ENCODE measurements at regions not wholly inside any gene's neighbourhood (a gene's known extent, or its start where the extent isn't known, plus 50 kb on each side); places are given as distances from the start of the nearest gene placed in this dataset.
"Not testable (repeated sequence)": the region's sequence is repeated elsewhere in the genome, so short reads cannot be mapped to it uniquely, and the experiment has no call there.

DNA sequence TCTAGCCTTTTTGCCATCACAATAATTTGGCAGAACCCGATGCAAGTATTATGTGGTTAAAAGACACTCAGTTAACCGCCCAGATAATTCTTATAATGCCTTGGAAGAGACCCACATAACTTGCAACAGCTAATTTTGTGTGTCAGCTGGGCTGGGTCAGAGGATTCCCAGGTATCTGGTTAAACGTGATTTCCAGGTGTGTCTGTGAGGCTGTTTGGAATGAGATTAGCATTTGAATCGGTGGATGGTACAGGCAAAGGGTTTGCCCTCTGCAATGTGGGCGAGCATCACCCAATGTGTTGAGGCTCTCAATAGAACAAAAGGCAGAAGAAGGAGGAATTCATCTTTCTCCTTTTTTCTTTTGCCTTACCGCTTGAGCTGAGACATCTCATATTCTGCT is 314.2 kb upstream of the PUDP start:
- ATAC-seq (no peak), DNase-seq (no peak)
- TF ChIP-seq, protein P1, sequence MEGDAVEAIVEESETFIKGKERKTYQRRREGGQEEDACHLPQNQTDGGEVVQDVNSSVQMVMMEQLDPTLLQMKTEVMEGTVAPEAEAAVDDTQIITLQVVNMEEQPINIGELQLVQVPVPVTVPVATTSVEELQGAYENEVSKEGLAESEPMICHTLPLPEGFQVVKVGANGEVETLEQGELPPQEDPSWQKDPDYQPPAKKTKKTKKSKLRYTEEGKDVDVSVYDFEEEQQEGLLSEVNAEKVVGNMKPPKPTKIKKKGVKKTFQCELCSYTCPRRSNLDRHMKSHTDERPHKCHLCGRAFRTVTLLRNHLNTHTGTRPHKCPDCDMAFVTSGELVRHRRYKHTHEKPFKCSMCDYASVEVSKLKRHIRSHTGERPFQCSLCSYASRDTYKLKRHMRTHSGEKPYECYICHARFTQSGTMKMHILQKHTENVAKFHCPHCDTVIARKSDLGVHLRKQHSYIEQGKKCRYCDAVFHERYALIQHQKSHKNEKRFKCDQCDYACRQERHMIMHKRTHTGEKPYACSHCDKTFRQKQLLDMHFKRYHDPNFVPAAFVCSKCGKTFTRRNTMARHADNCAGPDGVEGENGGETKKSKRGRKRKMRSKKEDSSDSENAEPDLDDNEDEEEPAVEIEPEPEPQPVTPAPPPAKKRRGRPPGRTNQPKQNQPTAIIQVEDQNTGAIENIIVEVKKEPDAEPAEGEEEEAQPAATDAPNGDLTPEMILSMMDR (IDR thresholded peaks at IDR 0.05), result no peak
- no peak for TF ChIP-seq POLR2A (IDR thresholded peaks at IDR 0.05)
- no peaks in the 10 kb centered on the region for H3K27me3 ChIP-seq
- H3K36me3 ChIP-seq, result no peaks in the 10 kb centered on the region
- H3K27ac ChIP-seq, result no peak overlapping the region
- no peaks in the 10 kb centered on the region for H3K4me1 ChIP-seq
- H3K9me3 ChIP-seq, result no peaks in the 10 kb centered on the region
- 56 to 60% (median 59%) methylated on average over 6 of the region's 6 CpGs for WGBS, 4 donors
- intact Hi-C loops (cut with DNase I), result no loop called here
- no peak overlapping the region for H3K4me3 ChIP-seq

DNA sequence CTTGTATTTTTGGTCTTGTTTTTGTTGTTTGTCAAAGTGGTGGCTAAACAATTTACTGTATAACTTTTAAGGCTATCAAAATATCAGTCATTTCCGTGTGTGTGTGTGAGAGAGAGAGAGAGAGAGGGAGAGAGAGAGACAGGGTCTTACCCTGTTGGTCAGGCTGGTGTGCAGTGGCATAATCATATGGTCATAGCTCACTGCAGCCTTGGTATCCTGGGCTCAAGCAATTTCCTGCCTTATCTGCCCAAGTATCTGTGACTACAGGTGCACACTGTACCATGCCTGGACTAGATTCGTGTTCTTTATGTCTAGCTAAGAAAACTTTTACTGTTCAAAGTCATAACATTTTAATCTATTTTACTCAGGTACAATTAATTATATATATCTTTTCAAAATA is 313.1 kb upstream of the PUDP start:
- H3K36me3 ChIP-seq; H3K27me3 ChIP-seq; DNase-seq; intact Hi-C loops (cut with DNase I); H3K4me3 ChIP-seq; H3K4me1 ChIP-seq; ATAC-seq; H3K9me3 ChIP-seq; H3K27ac ChIP-seq: not testable (repeated sequence)
- WGBS, 4 donors, result 43 to 57% (median 53%) methylated on average over 2 of the region's 2 CpGs

DNA sequence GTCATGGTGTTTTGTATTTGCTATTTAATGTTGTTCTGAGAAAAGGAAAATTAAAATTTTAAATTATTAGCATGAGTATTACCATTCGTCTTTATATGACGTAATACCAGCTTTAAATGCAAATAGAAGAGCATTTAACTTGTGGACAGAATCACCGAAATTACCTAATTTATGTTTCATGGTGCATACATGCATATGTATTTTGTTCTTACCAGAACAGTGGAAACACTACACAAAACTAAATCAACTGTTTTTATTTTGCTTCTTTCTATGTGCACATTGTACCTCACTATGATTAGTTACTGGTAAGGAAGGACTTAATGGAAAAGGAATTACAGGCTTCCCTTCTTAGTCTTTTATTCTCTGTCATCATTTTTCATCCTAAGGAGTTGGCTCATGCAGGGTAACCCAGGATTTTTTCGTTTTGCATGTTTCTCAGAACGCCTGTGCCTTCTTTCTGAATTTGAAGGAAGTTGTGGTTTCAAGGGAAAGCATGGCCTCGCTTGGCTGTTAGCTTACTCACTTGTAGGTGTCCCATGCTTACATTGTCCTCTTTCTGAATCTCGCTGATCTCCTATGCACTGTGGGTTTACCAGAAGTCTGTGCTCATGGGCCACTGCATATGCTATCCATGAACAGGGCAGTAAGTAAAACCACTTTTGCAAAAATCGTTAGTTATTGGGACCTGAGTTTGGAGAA is 300.0 kb upstream of the PUDP start:
- DNase-seq, result no peak
- no peaks in the 10 kb centered on the region for H3K36me3 ChIP-seq
- H3K9me3 ChIP-seq, result no peaks in the 10 kb centered on the region
- H3K4me3 ChIP-seq, result no peak overlapping the region
- no peak for ATAC-seq
- H3K27me3 ChIP-seq, result no peaks in the 10 kb centered on the region
- H3K27ac ChIP-seq, result no peak overlapping the region
- H3K4me1 ChIP-seq, result no peaks in the 10 kb centered on the region
- WGBS, 4 donors, result 77 to 82% (median 80%) methylated on average over 8 of the region's 8 CpGs
- TF ChIP-seq, protein P1 (IDR thresholded peaks at IDR 0.05), result no peak
- TF ChIP-seq POLR2A (IDR thresholded peaks at IDR 0.05), result no peak
- intact Hi-C loops (cut with DNase I), result no loop called here

DNA sequence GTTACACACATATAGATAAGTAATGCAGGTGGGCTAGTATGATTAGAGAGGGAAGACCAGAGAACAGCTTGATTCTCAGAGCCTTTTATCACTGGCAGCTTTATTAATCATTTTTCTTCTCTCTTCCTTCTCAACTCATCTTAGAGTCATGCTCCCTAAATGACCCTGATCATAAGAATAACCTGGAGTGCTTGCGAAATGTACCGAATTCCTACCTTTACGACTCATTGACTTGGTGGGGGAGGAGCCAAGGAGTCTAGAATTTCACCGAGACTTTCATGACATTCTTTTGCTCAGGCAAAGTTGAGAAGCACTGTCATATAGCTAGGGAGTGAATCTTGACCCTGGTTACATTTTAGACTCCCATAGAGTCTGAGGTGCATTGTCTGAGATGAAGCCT is 298.9 kb upstream of the PUDP start:
- no peaks in the 10 kb centered on the region for H3K36me3 ChIP-seq
- no peak overlapping the region for H3K4me3 ChIP-seq
- no peak for ATAC-seq
- no peaks in the 10 kb centered on the region for H3K27me3 ChIP-seq
- H3K27ac ChIP-seq, result no peak overlapping the region
- intact Hi-C loops (cut with DNase I), result no loop called here
- TF ChIP-seq POLR2A (IDR thresholded peaks at IDR 0.05), result no peak
- TF ChIP-seq, protein P1 (IDR thresholded peaks at IDR 0.05), result no peak
- no peak for DNase-seq
- no peaks in the 10 kb centered on the region for H3K4me1 ChIP-seq
- WGBS, 4 donors, result 89 to 93% (median 90%) methylated on average over 4 of the region's 4 CpGs
- H3K9me3 ChIP-seq, result no peaks in the 10 kb centered on the region

DNA sequence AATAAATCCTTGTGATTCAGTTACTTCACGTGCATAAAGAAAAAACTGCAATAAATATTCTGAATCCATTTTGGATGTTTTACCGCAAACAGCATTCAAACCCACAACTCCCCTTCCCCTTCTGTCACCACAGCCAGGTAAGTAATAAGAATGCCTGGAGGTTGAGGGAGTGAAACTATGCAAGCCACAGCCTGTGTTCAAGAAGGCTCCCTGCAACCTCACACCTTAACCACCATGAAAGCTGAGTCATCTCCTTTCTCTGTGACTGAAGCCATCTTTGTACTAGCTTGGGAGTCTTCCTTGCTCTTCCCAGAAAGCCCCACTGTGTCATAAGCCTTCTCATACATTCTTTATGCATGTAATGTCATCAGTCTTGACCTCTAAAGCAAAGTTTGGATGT is 297.0 kb upstream of the PUDP start:
- Histone ChIP-seq H3K9me3 (no peaks in the 10 kb centered on the region), H3K4me3 (no peak overlapping the region), H3K4me1 (no peaks in the 10 kb centered on the region), H3K27me3 (no peaks in the 10 kb centered on the region), H3K36me3 (no peaks in the 10 kb centered on the region), H3K27ac (no peak overlapping the region)
- intact Hi-C loops (cut with DNase I), result no loop called here
- DNase-seq, result no peak
- no peak for TF ChIP-seq POLR2A (IDR thresholded peaks at IDR 0.05)
- TF ChIP-seq, protein P1 (IDR thresholded peaks at IDR 0.05), result no peak
- 80 to 95% (median 82%) methylated on average over 2 of the region's 2 CpGs for WGBS, 4 donors
- ATAC-seq, result no peak
